ENCODE measurements at regions not wholly inside any gene's neighbourhood (a gene's known extent, or its start where the extent isn't known, plus 50 kb on each side); places are given as distances from the start of the nearest gene placed in this dataset.

GRCh38 chr2:189372688-189373257 lies 68.5 kb upstream of the WDR75 start:
- no peak for DNase-seq

- no peak for DNase-seq
Measured at GRCh38 chr2:189374481-189374880, 66.8 kb upstream of the WDR75 start.

- DNase-seq = no peak
Measured at GRCh38 chr2:189375842-189376241, 65.4 kb upstream of the WDR75 start.

- DNase-seq = peak; percentile 87
Measured at GRCh38 chr2:189379287-189379630, 62.0 kb upstream of the WDR75 start.

- DNase-seq = peak; percentile 53
Measured at GRCh38 chr2:189379731-189380261, 61.5 kb upstream of the WDR75 start.

- DNase-seq = no peak
Measured at GRCh38 chr2:189382668-189383067, 58.6 kb upstream of the WDR75 start.

GRCh38 chr2:189386741-189387140 lies 54.5 kb upstream of the WDR75 start:
- no peak for DNase-seq

- no peak for DNase-seq
Measured at GRCh38 chr2:189391201-189391600, 50.1 kb upstream of the WDR75 start.
